GM23248 (cell line): ENCODE measurements at regions not wholly inside any gene's neighbourhood (a gene's known extent, or its start where the extent isn't known, plus 50 kb on each side); places are given as distances from the start of the nearest gene placed in this dataset.

Experiments used
- EZH2 ChIP-seq: fragments of 200-600 bp; sonication (generic); IDR thresholded peaks from 2 replicates; pipeline ENCODE4 v1.6.1; 2018; ENCODE audit warnings: antibody characterized with exemption, mild to moderate bottlenecking; ENCODE audit not compliant: insufficient read depth, poor library complexity, severe bottlenecking
- EZH2phosphoT487 ChIP-seq: fragments of 200-600 bp; sonication (generic); IDR thresholded peaks from 2 replicates; pipeline ENCODE4 v1.6.1; 2018; ENCODE audit warnings: antibody characterized with exemption, moderate library complexity, mild to moderate bottlenecking, low read depth; ENCODE audit not compliant: insufficient read depth

- TF ChIP-seq EZH2 (no peak), EZH2phosphoT487 (no peak)
Observed at GRCh38 chr2:3125761-3126130, 251.9 kb downstream of the EIPR1 start.
